ENCODE measurements at regions not wholly inside any gene's neighbourhood (a gene's known extent, or its start where the extent isn't known, plus 50 kb on each side); places are given as distances from the start of the nearest gene placed in this dataset.
"Not testable (repeated sequence)": the region's sequence is repeated elsewhere in the genome, so short reads cannot be mapped to it uniquely, and the experiment has no call there.

DNA sequence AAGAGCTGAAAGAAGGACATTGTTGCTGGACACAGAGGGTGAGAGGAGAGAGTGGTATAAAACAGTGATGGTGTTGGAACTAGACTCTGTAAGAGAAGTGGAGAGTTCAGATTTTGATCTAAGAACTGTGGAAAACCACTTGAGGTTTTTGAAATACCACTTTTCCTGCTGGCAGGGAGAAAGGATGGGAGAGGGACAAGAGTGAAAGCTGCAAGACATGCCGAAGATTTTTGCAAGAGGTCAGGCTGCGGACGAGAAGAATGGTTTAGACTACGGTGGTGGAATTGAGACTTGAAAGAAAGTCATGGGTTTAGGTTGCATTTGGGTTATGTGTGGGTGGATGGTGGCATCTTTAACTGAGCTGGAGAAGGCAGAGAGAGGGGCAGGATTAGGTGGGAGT lies 202.2 kb upstream of the RPS23 start:
- no peak overlapping the region for H3K9ac ChIP-seq (ENCODE audit: low read length)
- no peaks in the 10 kb centered on the region for H3K4me1 ChIP-seq (ENCODE audit: control insufficient read depth, insufficient read depth, low read length)
- no peak overlapping the region for H3K4me3 ChIP-seq (ENCODE audit: low read length)
- H3K36me3 ChIP-seq (ENCODE audit: control insufficient read depth, insufficient read depth, low read length, severe bottlenecking), result no peaks in the 10 kb centered on the region
- H3K9me3 ChIP-seq (ENCODE audit: control insufficient read depth, low read length), result no peaks in the 10 kb centered on the region
- H3K27me3 ChIP-seq (replicated peaks; ENCODE audit: control insufficient read depth, insufficient read depth, low read length), result no peaks in the 10 kb centered on the region
- DNase-seq (ENCODE audit: low read depth), result peak; percentile 70

DNA sequence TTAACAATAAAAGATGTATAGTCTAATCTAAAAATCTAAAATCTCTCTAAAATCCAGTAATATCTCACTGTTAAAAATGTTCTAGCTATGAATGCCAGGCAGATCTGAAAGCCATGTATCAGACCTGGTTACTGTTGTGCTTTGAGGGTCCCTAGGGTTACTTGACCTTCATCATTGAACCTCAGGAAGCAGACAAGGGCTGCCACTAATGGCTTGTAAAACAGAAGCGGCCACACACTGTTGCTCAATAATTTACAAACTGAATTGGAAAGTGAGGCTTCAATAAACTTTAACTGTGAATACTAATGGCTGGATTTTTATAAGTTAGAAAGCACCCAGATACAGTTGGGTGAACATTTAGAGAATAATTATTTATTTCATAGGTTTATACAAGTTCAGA lies 198.0 kb upstream of the RPS23 start:
- no peaks in the 10 kb centered on the region for H3K36me3 ChIP-seq (ENCODE audit: control insufficient read depth, insufficient read depth, low read length, severe bottlenecking)
- H3K9me3 ChIP-seq (ENCODE audit: control insufficient read depth, low read length), result no peaks in the 10 kb centered on the region
- no peak for DNase-seq (ENCODE audit: low read depth)
- H3K4me1 ChIP-seq (ENCODE audit: control insufficient read depth, insufficient read depth, low read length), result no peaks in the 10 kb centered on the region
- H3K9ac ChIP-seq (ENCODE audit: low read length), result no peak overlapping the region
- H3K27me3 ChIP-seq (replicated peaks; ENCODE audit: control insufficient read depth, insufficient read depth, low read length), result no peaks in the 10 kb centered on the region
- H3K4me3 ChIP-seq (ENCODE audit: low read length), result no peak overlapping the region

GRCh38 chr5:82473262-82473661 lies 195.1 kb upstream of the RPS23 start:
- Histone ChIP-seq H3K9me3 (ENCODE audit: control insufficient read depth, low read length) (no peaks in the 10 kb centered on the region), H3K27me3 (replicated peaks; ENCODE audit: control insufficient read depth, insufficient read depth, low read length) (no peaks in the 10 kb centered on the region), H3K4me3 (ENCODE audit: low read length) (no peak overlapping the region), H3K4me1 (ENCODE audit: control insufficient read depth, insufficient read depth, low read length) (no peaks in the 10 kb centered on the region), H3K36me3 (ENCODE audit: control insufficient read depth, insufficient read depth, low read length, severe bottlenecking) (no peaks in the 10 kb centered on the region), H3K9ac (ENCODE audit: low read length) (no peak overlapping the region)
- no peak for DNase-seq (ENCODE audit: low read depth)

DNA sequence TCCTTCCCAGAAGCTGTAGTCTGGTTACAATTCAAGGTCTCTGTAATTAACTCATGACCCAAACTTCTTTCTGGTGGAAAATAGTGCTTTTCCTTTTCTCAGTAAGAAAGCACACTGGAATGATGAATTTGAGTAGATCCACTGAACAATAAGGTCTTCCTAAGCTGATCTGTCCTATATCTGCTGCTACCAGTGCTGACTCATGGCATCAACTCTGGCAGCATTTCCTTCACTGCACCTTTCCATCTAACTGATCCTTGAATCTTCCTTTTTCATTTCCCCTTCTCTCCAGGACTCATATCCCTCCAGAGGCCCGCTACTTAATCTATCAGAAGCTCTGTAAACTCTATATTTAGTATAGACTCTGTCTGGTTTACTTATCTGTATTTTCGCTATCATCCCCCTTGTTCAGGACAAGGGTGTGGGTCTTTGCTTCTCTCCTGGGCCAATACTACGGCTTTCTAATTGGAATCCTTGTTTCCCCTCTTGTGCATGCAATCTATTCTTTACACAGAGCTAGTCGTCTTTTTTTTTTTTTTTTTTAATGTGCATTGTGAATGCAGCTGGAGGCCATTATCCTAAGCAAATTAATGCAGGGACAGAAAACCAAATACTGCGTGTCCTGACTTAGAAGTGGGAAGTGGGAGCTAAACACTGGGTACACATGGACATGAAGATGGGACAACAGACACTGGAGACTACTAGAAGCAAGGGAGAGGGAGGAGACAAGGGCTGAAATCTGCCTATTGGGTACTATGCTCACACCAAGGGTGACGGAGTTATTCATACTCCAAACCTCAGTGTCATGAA lies 192.2 kb upstream of the RPS23 start:
- H3K9me3 ChIP-seq (ENCODE audit: control insufficient read depth, low read length), result no peaks in the 10 kb centered on the region
- H3K4me1 ChIP-seq (ENCODE audit: control insufficient read depth, insufficient read depth, low read length), result no peaks in the 10 kb centered on the region
- DNase-seq (ENCODE audit: low read depth), result no peak
- H3K9ac ChIP-seq (ENCODE audit: low read length), result no peak overlapping the region
- H3K27me3 ChIP-seq (replicated peaks; ENCODE audit: control insufficient read depth, insufficient read depth, low read length), result no peaks in the 10 kb centered on the region
- H3K36me3 ChIP-seq (ENCODE audit: control insufficient read depth, insufficient read depth, low read length, severe bottlenecking), result no peaks in the 10 kb centered on the region
- H3K4me3 ChIP-seq (ENCODE audit: low read length), result no peak overlapping the region

DNA sequence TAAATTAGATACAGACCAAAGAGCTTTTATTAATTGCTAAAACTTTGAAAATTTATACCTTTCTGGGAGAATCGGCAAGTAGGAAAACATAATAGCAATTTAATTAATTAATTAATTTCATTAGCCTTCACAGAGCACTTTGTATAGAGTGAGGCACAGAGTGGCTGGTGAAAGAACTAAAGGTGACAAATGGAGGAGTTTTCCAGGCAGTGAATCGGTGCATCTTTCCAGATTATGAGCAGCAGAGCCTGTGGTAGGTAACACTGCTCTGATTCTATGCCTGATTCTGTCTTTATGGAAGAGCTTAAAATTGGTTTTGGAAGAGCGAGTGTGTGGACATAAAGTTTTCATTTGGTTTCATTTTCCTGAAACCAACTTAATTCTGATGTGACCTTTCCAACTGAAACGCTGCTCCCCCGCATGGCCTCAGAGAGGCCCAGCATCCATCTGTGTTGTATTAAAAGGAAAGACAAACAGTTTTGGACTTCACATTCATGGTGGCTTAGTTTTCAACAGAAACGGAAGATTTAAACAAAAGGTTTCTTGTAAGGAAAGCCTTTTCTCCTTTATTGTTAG lies 188.9 kb upstream of the RPS23 start:
- DNase-seq (ENCODE audit: low read depth), result peak; percentile 88
- H3K9ac ChIP-seq (ENCODE audit: low read length), result peak overlapping the region; percentile 78
- H3K9me3 ChIP-seq (ENCODE audit: control insufficient read depth, low read length), result no peaks in the 10 kb centered on the region
- H3K27me3 ChIP-seq (replicated peaks; ENCODE audit: control insufficient read depth, insufficient read depth, low read length), result no peaks in the 10 kb centered on the region
- H3K36me3 ChIP-seq (ENCODE audit: control insufficient read depth, insufficient read depth, low read length, severe bottlenecking), result no peaks in the 10 kb centered on the region
- H3K4me3 ChIP-seq (ENCODE audit: low read length), result peak overlapping the region; percentile 74
- no peaks in the 10 kb centered on the region for H3K4me1 ChIP-seq (ENCODE audit: control insufficient read depth, insufficient read depth, low read length)

GRCh38 chr5:82465235-82465634 lies 187.1 kb upstream of the RPS23 start:
- H3K9me3 ChIP-seq (ENCODE audit: control insufficient read depth, low read length), result peaks cover 7% of the 10 kb centered on the region
- no peaks in the 10 kb centered on the region for H3K4me1 ChIP-seq (ENCODE audit: control insufficient read depth, insufficient read depth, low read length)
- no peak for DNase-seq (ENCODE audit: low read depth)
- H3K27me3 ChIP-seq (replicated peaks; ENCODE audit: control insufficient read depth, insufficient read depth, low read length), result no peaks in the 10 kb centered on the region
- H3K4me3 ChIP-seq (ENCODE audit: low read length), result no peak overlapping the region
- no peak overlapping the region for H3K9ac ChIP-seq (ENCODE audit: low read length)
- no peaks in the 10 kb centered on the region for H3K36me3 ChIP-seq (ENCODE audit: control insufficient read depth, insufficient read depth, low read length, severe bottlenecking)

DNA sequence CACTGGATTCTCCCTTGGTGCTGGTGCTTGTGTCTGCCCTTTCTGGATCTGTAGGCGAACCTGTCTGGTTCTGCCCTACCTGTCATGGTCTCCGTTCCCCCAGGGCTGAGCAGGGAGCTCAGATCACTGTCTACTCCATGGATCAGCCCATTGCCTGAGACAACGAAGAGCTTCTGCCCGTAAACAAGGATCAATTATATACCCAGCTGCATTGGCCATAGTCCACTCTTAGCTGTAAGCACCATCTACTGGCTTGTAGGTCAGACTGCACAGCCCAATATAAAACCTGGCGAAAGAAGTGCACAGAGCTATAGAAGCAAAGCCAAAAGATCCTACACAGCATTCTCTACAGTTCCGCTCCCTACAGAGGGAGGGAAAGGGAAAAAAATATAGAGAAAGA lies 181.5 kb upstream of the RPS23 start:
- no peaks in the 10 kb centered on the region for H3K4me1 ChIP-seq (ENCODE audit: control insufficient read depth, insufficient read depth, low read length)
- H3K4me3 ChIP-seq (ENCODE audit: low read length), result no peak overlapping the region
- no peak for DNase-seq (ENCODE audit: low read depth)
- no peak overlapping the region for H3K9ac ChIP-seq (ENCODE audit: low read length)
- peaks cover 11% of the 10 kb centered on the region for H3K9me3 ChIP-seq (ENCODE audit: control insufficient read depth, low read length)
- no peaks in the 10 kb centered on the region for H3K27me3 ChIP-seq (replicated peaks; ENCODE audit: control insufficient read depth, insufficient read depth, low read length)
- no peaks in the 10 kb centered on the region for H3K36me3 ChIP-seq (ENCODE audit: control insufficient read depth, insufficient read depth, low read length, severe bottlenecking)

GRCh38 chr5:82455317-82455716 lies 177.2 kb upstream of the RPS23 start:
- H3K9ac ChIP-seq (ENCODE audit: low read length); H3K4me3 ChIP-seq (ENCODE audit: low read length); H3K36me3 ChIP-seq (ENCODE audit: control insufficient read depth, insufficient read depth, low read length, severe bottlenecking); H3K27me3 ChIP-seq (replicated peaks; ENCODE audit: control insufficient read depth, insufficient read depth, low read length); H3K4me1 ChIP-seq (ENCODE audit: control insufficient read depth, insufficient read depth, low read length); DNase-seq (ENCODE audit: low read depth); H3K9me3 ChIP-seq (ENCODE audit: control insufficient read depth, low read length): not testable (repeated sequence)

GRCh38 chr5:82448374-82448773 lies 170.2 kb upstream of the RPS23 start:
- no peaks in the 10 kb centered on the region for H3K27me3 ChIP-seq (replicated peaks; ENCODE audit: control insufficient read depth, insufficient read depth, low read length)
- no peaks in the 10 kb centered on the region for H3K9me3 ChIP-seq (ENCODE audit: control insufficient read depth, low read length)
- peak overlapping the region; percentile 6 for H3K4me3 ChIP-seq (ENCODE audit: low read length)
- H3K9ac ChIP-seq (ENCODE audit: low read length), result peak overlapping the region; percentile 71
- H3K36me3 ChIP-seq (ENCODE audit: control insufficient read depth, insufficient read depth, low read length, severe bottlenecking), result no peaks in the 10 kb centered on the region
- peaks cover 35% of the 10 kb centered on the region for H3K4me1 ChIP-seq (ENCODE audit: control insufficient read depth, insufficient read depth, low read length)
- no peak for DNase-seq (ENCODE audit: low read depth)

- peak overlapping the region; percentile 20 for H3K4me3 ChIP-seq (ENCODE audit: low read length)
- peak overlapping the region; percentile 74 for H3K9ac ChIP-seq (ENCODE audit: low read length)
- DNase-seq (ENCODE audit: low read depth), result no peak
- no peaks in the 10 kb centered on the region for H3K36me3 ChIP-seq (ENCODE audit: control insufficient read depth, insufficient read depth, low read length, severe bottlenecking)
- H3K27me3 ChIP-seq (replicated peaks; ENCODE audit: control insufficient read depth, insufficient read depth, low read length), result no peaks in the 10 kb centered on the region
- H3K9me3 ChIP-seq (ENCODE audit: control insufficient read depth, low read length), result no peaks in the 10 kb centered on the region
- peaks cover 35% of the 10 kb centered on the region for H3K4me1 ChIP-seq (ENCODE audit: control insufficient read depth, insufficient read depth, low read length)
These were observed 169.8 kb upstream of the RPS23 start for GRCh38 chr5:82447913-82448312.

DNA sequence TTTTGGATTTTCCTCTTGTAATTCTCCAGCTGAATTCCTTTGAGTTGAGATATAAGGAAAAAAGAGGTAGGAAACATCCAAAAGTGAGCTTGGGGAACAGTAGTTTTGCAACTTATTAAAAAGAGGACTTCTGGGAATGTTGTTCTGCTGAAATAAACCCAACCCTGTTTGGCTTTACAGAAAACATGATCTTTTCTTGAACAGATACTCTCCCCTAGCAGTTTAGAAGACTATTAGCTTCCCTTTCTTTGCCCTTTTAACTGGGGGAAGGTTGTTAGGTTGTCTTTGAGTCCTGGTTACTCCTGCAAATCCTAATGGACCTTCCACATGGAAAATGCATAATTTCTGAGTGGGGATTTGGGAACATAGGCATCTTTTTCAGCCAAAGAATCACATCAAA lies 168.7 kb upstream of the RPS23 start:
- no peaks in the 10 kb centered on the region for H3K27me3 ChIP-seq (replicated peaks; ENCODE audit: control insufficient read depth, insufficient read depth, low read length)
- peak; percentile 32 for DNase-seq (ENCODE audit: low read depth)
- no peaks in the 10 kb centered on the region for H3K36me3 ChIP-seq (ENCODE audit: control insufficient read depth, insufficient read depth, low read length, severe bottlenecking)
- H3K4me1 ChIP-seq (ENCODE audit: control insufficient read depth, insufficient read depth, low read length), result peaks cover 35% of the 10 kb centered on the region
- no peak overlapping the region for H3K4me3 ChIP-seq (ENCODE audit: low read length)
- H3K9me3 ChIP-seq (ENCODE audit: control insufficient read depth, low read length), result no peaks in the 10 kb centered on the region
- H3K9ac ChIP-seq (ENCODE audit: low read length), result peak overlapping the region; percentile 74
